ENCODE measurements at regions not wholly inside any gene's neighbourhood (a gene's known extent, or its start where the extent isn't known, plus 50 kb on each side); places are given as distances from the start of the nearest gene placed in this dataset.

DNA sequence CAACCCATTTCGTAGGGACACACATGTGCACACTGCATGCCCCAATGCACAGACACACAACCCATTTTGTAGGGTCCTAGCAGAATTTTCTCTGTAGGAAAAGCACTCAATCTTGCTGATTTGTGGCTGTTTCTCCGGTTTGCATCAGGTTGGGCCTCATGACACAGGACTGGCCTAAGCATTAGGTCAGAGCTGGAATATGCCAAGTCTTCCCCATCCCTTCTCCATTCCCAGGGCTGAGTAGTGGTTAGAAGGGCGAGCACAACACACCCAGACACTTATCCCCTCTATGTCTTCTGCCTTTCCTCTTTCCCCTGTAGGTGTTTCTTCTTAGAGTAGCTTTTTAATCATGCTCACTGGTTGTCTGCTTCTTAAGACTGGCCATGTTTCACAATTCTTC lies 295.9 kb downstream of the SOX11 start:
- TF ChIP-seq, protein P1, sequence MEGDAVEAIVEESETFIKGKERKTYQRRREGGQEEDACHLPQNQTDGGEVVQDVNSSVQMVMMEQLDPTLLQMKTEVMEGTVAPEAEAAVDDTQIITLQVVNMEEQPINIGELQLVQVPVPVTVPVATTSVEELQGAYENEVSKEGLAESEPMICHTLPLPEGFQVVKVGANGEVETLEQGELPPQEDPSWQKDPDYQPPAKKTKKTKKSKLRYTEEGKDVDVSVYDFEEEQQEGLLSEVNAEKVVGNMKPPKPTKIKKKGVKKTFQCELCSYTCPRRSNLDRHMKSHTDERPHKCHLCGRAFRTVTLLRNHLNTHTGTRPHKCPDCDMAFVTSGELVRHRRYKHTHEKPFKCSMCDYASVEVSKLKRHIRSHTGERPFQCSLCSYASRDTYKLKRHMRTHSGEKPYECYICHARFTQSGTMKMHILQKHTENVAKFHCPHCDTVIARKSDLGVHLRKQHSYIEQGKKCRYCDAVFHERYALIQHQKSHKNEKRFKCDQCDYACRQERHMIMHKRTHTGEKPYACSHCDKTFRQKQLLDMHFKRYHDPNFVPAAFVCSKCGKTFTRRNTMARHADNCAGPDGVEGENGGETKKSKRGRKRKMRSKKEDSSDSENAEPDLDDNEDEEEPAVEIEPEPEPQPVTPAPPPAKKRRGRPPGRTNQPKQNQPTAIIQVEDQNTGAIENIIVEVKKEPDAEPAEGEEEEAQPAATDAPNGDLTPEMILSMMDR (IDR thresholded peaks at IDR 0.05; ENCODE audit: poor library complexity, severe bottlenecking), result no peak
- TF ChIP-seq EP300 (conservative IDR thresholded peaks at IDR 0.05; ENCODE audit: poor library complexity, severe bottlenecking) (no peak), TAF1 (IDR thresholded peaks at IDR 0.05; ENCODE audit: low read depth) (no peak), MXI1 (conservative IDR thresholded peaks at IDR 0.05; ENCODE audit: poor library complexity, severe bottlenecking) (no peak), POLR2AphosphoS5 (IDR thresholded peaks at IDR 0.05) (no peak)

Data from neural cell (in vitro differentiated cells).